Stimulated activated CD4-positive, alpha-beta T cell treated with anti-CD3 and anti-CD28 coated beads, Interleukin-1b, Interleukin-23, amount 100 ng/mL, for 48 hours (primary cell): ENCODE measurements at regions not wholly inside any gene's neighbourhood (a gene's known extent, or its start where the extent isn't known, plus 50 kb on each side); places are given as distances from the start of the nearest gene placed in this dataset.
A peak's percentile ranks its signal among the peaks of the same experiment; 100 is the strongest.

Source experiments
- DNase-seq: peaks from one replicate; pipeline ENCODE4 v3.0.0-alpha.2; 2020

- no peak for DNase-seq
Measured at GRCh38 chr2:142218471-142218870, 87.7 kb upstream of the LRP1B start.

GRCh38 chr2:142217804-142218203, 87.0 kb upstream of the LRP1B start:
- no peak for DNase-seq

- no peak for DNase-seq
Measured at GRCh38 chr2:142200062-142200461, 69.2 kb upstream of the LRP1B start.

GRCh38 chr2:142199073-142199472, 68.3 kb upstream of the LRP1B start:
- no peak for DNase-seq

- DNase-seq = no peak
Measured at GRCh38 chr2:142190805-142191204, 60.0 kb upstream of the LRP1B start.

- no peak for DNase-seq
Measured at GRCh38 chr2:142189501-142189900, 58.7 kb upstream of the LRP1B start.

GRCh38 chr2:142188562-142188961, 57.7 kb upstream of the LRP1B start:
- DNase-seq = no peak

- DNase-seq = peak; percentile 2
Measured at GRCh38 chr2:142180820-142181533, 50.2 kb upstream of the LRP1B start.
